ENCODE measurements at regions not wholly inside any gene's neighbourhood (a gene's known extent, or its start where the extent isn't known, plus 50 kb on each side); places are given as distances from the start of the nearest gene placed in this dataset.

DNA sequence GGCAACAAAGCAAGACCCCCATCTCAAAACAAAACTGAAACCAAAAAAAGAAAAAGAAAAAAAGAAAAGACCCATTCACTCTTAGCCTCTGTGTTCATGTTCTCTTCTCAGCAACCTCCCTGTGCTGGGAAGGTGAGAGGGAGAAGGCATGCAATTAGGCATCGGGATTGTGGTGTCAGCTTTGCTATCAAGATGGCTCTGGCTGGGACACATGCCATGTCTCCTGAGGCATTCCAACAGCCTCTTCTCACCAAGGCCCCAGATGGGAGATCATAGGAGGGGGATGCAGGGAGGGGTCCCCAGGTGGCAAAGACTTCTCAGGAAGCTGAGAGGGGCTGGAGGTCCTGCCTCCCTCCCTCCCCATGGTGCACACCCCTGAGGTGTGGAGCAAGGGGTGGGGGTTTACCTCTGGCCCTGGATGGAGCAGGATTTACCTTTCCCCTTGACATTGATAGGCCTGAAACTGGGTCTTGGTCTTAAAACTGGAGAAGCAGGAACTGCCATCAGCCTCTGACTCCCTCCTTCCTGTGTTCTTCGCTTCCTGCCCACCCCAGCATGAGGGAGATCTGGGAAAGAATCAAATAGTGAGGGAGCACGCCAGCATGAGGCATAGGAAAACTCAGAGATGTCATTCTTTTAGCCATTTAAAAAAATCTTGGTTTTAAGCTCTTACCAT is 96.2 kb upstream of the DUSP5 start:
- TF ChIP-seq, protein P1, sequence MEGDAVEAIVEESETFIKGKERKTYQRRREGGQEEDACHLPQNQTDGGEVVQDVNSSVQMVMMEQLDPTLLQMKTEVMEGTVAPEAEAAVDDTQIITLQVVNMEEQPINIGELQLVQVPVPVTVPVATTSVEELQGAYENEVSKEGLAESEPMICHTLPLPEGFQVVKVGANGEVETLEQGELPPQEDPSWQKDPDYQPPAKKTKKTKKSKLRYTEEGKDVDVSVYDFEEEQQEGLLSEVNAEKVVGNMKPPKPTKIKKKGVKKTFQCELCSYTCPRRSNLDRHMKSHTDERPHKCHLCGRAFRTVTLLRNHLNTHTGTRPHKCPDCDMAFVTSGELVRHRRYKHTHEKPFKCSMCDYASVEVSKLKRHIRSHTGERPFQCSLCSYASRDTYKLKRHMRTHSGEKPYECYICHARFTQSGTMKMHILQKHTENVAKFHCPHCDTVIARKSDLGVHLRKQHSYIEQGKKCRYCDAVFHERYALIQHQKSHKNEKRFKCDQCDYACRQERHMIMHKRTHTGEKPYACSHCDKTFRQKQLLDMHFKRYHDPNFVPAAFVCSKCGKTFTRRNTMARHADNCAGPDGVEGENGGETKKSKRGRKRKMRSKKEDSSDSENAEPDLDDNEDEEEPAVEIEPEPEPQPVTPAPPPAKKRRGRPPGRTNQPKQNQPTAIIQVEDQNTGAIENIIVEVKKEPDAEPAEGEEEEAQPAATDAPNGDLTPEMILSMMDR (conservative IDR thresholded peaks at IDR 0.05; ENCODE audit: low read depth, low read length): no peak
- TF ChIP-seq EZH2 (IDR thresholded peaks at IDR 0.05; ENCODE audit: borderline replicate concordance, low read depth, low read length, poor library complexity, severe bottlenecking): no peak

Data from A673 (cell line).